ENCODE measurements at regions not wholly inside any gene's neighbourhood (a gene's known extent, or its start where the extent isn't known, plus 50 kb on each side); places are given as distances from the start of the nearest gene placed in this dataset.
A peak's percentile ranks its signal among the peaks of the same experiment; 100 is the strongest.

GRCh38 chr11:28439403-28439802 is 331.2 kb downstream of the METTL15 start:
- H3K4me3 ChIP-seq (ENCODE audit: low read depth, low read length): no peak overlapping the region
- CTCF ChIA-PET: no interaction called here
- no peaks in the 10 kb centered on the region for H3K9me3 ChIP-seq (ENCODE audit: control insufficient read depth, insufficient read depth, low read depth, low read length)
- no peak for TF ChIP-seq ZNF155 (tag by site-specific recombination; IDR thresholded peaks at IDR 0.05)
- TF ChIP-seq ZNF544 (tag by site-specific recombination; IDR thresholded peaks at IDR 0.05): no peak
- TF ChIP-seq ZBTB48 (tag by site-specific recombination; IDR thresholded peaks at IDR 0.05): no peak
- no peak for TF ChIP-seq ZNF311 (tag by site-specific recombination; IDR thresholded peaks at IDR 0.05; ENCODE audit: borderline replicate concordance)
- TF ChIP-seq SETDB1 (IDR thresholded peaks at IDR 0.05; ENCODE audit: insufficient read length, low read length): no peak
- TF ChIP-seq REPIN1 (tag by site-specific recombination; IDR thresholded peaks at IDR 0.05; ENCODE audit: low read depth): no peak
- TF ChIP-seq ZNF76 (tag by site-specific recombination; IDR thresholded peaks at IDR 0.05; ENCODE audit: borderline replicate concordance, low read depth): no peak
- no peak for TF ChIP-seq MEIS1 (CRISPR knock-in tag; IDR thresholded peaks at IDR 0.05; ENCODE audit: borderline replicate concordance)
- no peak for TF ChIP-seq ZNF510 (tag by site-specific recombination; IDR thresholded peaks at IDR 0.05; ENCODE audit: insufficient replicate concordance)
- TF ChIP-seq ZNF843 (tag by site-specific recombination; IDR thresholded peaks at IDR 0.05): no peak
- no peak for TF ChIP-seq SP2 (tag by site-specific recombination; IDR thresholded peaks at IDR 0.05)
- TF ChIP-seq ZNF2 (tag by site-specific recombination; IDR thresholded peaks at IDR 0.05): no peak
- no peak for TF ChIP-seq ZBTB20 (tag by site-specific recombination; IDR thresholded peaks at IDR 0.05)
- TF ChIP-seq ZNF558 (tag by site-specific recombination; IDR thresholded peaks at IDR 0.05): no peak
- no peak for TF ChIP-seq GLIS1 (tag by site-specific recombination; IDR thresholded peaks at IDR 0.05)
- no peak for TF ChIP-seq HOXD13 (CRISPR knock-in tag; IDR thresholded peaks at IDR 0.05; ENCODE audit: borderline replicate concordance)
- TF ChIP-seq ZNF521 (tag by site-specific recombination; IDR thresholded peaks at IDR 0.05): no peak
- TF ChIP-seq TRIM28 (IDR thresholded peaks at IDR 0.05; ENCODE audit: borderline replicate concordance, low read length): no peak
- TF ChIP-seq ZNF184 (tag by site-specific recombination; IDR thresholded peaks at IDR 0.05): no peak
- no peak overlapping the region for H3K27ac ChIP-seq (ENCODE audit: extremely low read depth, low read depth, low read length)
- POLR2A ChIA-PET: no interaction called here
- H3K4me1 ChIP-seq (ENCODE audit: control insufficient read depth, insufficient read depth, low read length): no peaks in the 10 kb centered on the region
- H3K36me3 ChIP-seq (ENCODE audit: control insufficient read depth in 2 of 2, insufficient read depth in 1 of 2, low read length in 2 of 2): no peaks in the 10 kb centered on the region

- no peak overlapping the region for H3K4me3 ChIP-seq (ENCODE audit: low read depth, low read length)
- peak; percentile 79 for TF ChIP-seq REST (tag by site-specific recombination; IDR thresholded peaks at IDR 0.05)
- no peak for TF ChIP-seq GLIS1 (tag by site-specific recombination; IDR thresholded peaks at IDR 0.05)
- no peak for TF ChIP-seq IKZF3 (tag by site-specific recombination; IDR thresholded peaks at IDR 0.05)
- TF ChIP-seq SALL2 (tag by site-specific recombination; IDR thresholded peaks at IDR 0.05; ENCODE audit: borderline replicate concordance): no peak
- no peak for TF ChIP-seq OVOL3 (tag by site-specific recombination; IDR thresholded peaks at IDR 0.05)
- TF ChIP-seq ZNF239 (tag by site-specific recombination; IDR thresholded peaks at IDR 0.05): no peak
- no peak overlapping the region for H3K27ac ChIP-seq (ENCODE audit: extremely low read depth, low read depth, low read length)
- H3K9me3 ChIP-seq (ENCODE audit: control insufficient read depth, insufficient read depth, low read depth, low read length): no peaks in the 10 kb centered on the region
- ChIA-PET CTCF (no interaction called here), POLR2A (no interaction called here)
- H3K4me1 ChIP-seq (ENCODE audit: control insufficient read depth, insufficient read depth, low read length): no peaks in the 10 kb centered on the region
- no peaks in the 10 kb centered on the region for H3K36me3 ChIP-seq (ENCODE audit: control insufficient read depth in 2 of 2, insufficient read depth in 1 of 2, low read length in 2 of 2)
Observed at GRCh38 chr11:28420099-28420498, 311.9 kb downstream of the METTL15 start.
